Osteocyte (in vitro differentiated cells): ENCODE measurements at regions not wholly inside any gene's neighbourhood (a gene's known extent, or its start where the extent isn't known, plus 50 kb on each side); places are given as distances from the start of the nearest gene placed in this dataset.

Source experiments
- DNase-seq: peaks from one replicate; pipeline ENCODE4 v3.0.0; 2021; ENCODE audit warnings: mixed read lengths; ENCODE audit not compliant: unreplicated experiment; ENCODE audit errors: extremely low spot score
- H3K27ac Mint-ChIP-seq: one replicate; pipeline ENCODE4 v1.8.0; 2021; ENCODE audit warnings: mild to moderate bottlenecking, mixed read lengths; ENCODE audit not compliant: unreplicated experiment
- H3K27me3 Mint-ChIP-seq: one replicate; pipeline ENCODE4 v1.8.0; 2021; ENCODE audit warnings: mixed read lengths; ENCODE audit not compliant: unreplicated experiment
- H3K36me3 Mint-ChIP-seq: one replicate; pipeline ENCODE4 v1.8.0; 2021; ENCODE audit warnings: mixed read lengths; ENCODE audit not compliant: unreplicated experiment
- H3K4me1 Mint-ChIP-seq: one replicate; pipeline ENCODE4 v1.8.0; 2021; ENCODE audit warnings: mixed read lengths; ENCODE audit not compliant: unreplicated experiment
- H3K4me3 Mint-ChIP-seq: one replicate; pipeline ENCODE4 v1.8.0; 2021; ENCODE audit warnings: mild to moderate bottlenecking, moderate library complexity, mixed read lengths; ENCODE audit not compliant: unreplicated experiment
- H3K9me3 Mint-ChIP-seq: one replicate; pipeline ENCODE4 v1.8.0; 2021; ENCODE audit warnings: mixed read lengths; ENCODE audit not compliant: unreplicated experiment
- CTCF ChIP-seq: fragments of 200-600 bp; sonication (generic); IDR thresholded peaks from 2 replicates; pipeline ENCODE4 v1.5.0; 2021; ENCODE audit warnings: antibody characterized with exemption, mild to moderate bottlenecking, moderate library complexity

- DNase-seq = no peak
- Mint-ChIP-seq H3K9me3 (peaks cover 1% of the 10 kb centered on the region), H3K27me3 (no peaks in the 10 kb centered on the region), H3K4me3 (no peak overlapping the region), H3K27ac (no peak overlapping the region), H3K4me1 (no peaks in the 10 kb centered on the region), H3K36me3 (no peaks in the 10 kb centered on the region)
- TF ChIP-seq CTCF = no peak
These were observed 561.9 kb downstream of the CDK5RAP2 start for GRCh38 chr9:120018037-120018436.

GRCh38 chr9:120016231-120016630 lies 563.7 kb downstream of the CDK5RAP2 start:
- Mint-ChIP-seq H3K27me3 (no peaks in the 10 kb centered on the region), H3K9me3 (no peaks in the 10 kb centered on the region), H3K36me3 (no peaks in the 10 kb centered on the region)

GRCh38 chr9:120014796-120015195 lies 565.2 kb downstream of the CDK5RAP2 start:
- H3K9me3 Mint-ChIP-seq = no peaks in the 10 kb centered on the region
- H3K27ac Mint-ChIP-seq = no peak overlapping the region
- H3K27me3 Mint-ChIP-seq = no peaks in the 10 kb centered on the region
- no peaks in the 10 kb centered on the region for H3K4me1 Mint-ChIP-seq
- no peaks in the 10 kb centered on the region for H3K36me3 Mint-ChIP-seq
- no peak for DNase-seq
- no peak overlapping the region for H3K4me3 Mint-ChIP-seq
- TF ChIP-seq CTCF = no peak

More at GRCh38 chr9:120016231-120016630, 563.7 kb downstream of the CDK5RAP2 start:
- no peak overlapping the region for H3K4me3 Mint-ChIP-seq
- no peak for TF ChIP-seq CTCF
- no peaks in the 10 kb centered on the region for H3K4me1 Mint-ChIP-seq
- DNase-seq = no peak
- no peak overlapping the region for H3K27ac Mint-ChIP-seq

GRCh38 chr9:120009856-120010255 lies 570.1 kb downstream of the CDK5RAP2 start:
- TF ChIP-seq CTCF = no peak
- no peaks in the 10 kb centered on the region for H3K27me3 Mint-ChIP-seq
- no peak for DNase-seq
- H3K9me3 Mint-ChIP-seq = no peaks in the 10 kb centered on the region
- no peak overlapping the region for H3K4me3 Mint-ChIP-seq
- H3K27ac Mint-ChIP-seq = no peak overlapping the region
- no peaks in the 10 kb centered on the region for H3K36me3 Mint-ChIP-seq
- no peaks in the 10 kb centered on the region for H3K4me1 Mint-ChIP-seq

GRCh38 chr9:120001536-120001935 lies 578.4 kb downstream of the CDK5RAP2 start:
- no peaks in the 10 kb centered on the region for H3K27me3 Mint-ChIP-seq
- no peaks in the 10 kb centered on the region for H3K4me1 Mint-ChIP-seq
- DNase-seq = no peak
- H3K27ac Mint-ChIP-seq = no peak overlapping the region
- no peak for TF ChIP-seq CTCF
- H3K4me3 Mint-ChIP-seq = no peak overlapping the region
- no peaks in the 10 kb centered on the region for H3K36me3 Mint-ChIP-seq
- H3K9me3 Mint-ChIP-seq = no peaks in the 10 kb centered on the region
